ENCODE measurements at regions not wholly inside any gene's neighbourhood (a gene's known extent, or its start where the extent isn't known, plus 50 kb on each side); places are given as distances from the start of the nearest gene placed in this dataset.
A peak's percentile ranks its signal among the peaks of the same experiment; 100 is the strongest.
"Not testable (repeated sequence)": the region's sequence is repeated elsewhere in the genome, so short reads cannot be mapped to it uniquely, and the experiment has no call there.

DNA sequence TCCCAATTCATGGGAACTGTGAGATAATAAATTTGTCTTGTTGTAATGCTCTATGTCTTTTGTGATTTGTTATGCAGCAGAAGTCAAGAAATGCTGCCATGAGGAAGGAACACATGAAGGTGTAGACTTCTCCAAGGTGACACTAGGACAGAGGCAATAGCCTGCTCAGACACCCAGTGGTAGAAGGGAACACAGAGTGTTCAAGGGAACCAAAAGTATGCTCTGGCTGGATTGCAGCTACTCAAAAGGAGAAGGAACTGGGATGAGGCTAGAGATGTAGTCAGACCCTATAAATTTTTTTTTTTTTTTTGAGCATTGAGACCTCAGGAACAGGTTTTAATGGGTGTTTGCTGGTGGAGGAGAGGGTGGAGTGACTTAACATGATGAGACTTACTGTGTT is 232.5 kb downstream of the PARP8 start:
- DNase-seq: no peak

DNA sequence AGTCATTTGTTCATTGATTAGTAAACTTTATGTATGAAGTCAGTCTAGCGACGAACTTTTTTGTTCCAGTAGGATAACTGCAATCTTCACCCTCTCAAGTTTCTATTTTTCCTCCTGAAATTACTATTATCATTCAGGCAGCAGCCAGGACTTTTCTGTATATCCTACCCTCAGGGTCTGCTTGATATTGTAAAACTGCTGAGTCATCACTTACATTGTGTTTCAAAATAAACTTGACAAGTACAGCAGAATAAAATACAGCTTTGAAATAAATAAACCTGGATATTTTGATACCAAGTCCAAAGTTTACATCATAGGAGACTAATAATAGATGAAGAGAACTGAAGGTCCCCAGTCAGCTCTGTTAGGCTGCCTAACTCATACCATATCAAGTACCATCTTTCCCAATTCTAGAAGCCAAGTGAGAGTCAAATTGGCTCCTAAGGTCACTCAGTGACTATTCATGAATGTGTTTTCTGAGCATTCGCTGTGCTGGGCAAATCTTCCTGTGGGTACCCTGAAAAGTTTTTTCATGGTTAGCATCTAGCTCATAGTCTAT is 234.6 kb downstream of the PARP8 start:
- no peak for DNase-seq

DNA sequence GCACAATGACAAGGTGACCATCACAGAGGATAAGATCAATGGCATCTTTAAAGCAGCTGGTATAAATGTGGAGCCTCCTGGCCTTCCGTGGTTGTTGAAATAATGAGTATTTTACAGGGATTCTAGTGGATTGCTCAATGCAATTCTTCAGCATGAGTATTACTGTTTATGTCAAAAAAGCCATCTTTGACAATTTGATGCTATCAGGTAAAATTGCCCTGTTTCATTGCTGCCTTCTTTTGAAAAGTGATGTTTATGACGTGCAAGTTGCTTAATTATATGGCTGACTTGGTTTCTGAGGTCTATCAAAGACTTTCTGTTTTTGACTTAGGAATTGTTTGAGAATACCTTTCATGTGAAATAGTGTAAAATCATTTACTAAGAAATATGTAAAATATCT is 237.2 kb downstream of the PARP8 start:
- DNase-seq: no peak

DNA sequence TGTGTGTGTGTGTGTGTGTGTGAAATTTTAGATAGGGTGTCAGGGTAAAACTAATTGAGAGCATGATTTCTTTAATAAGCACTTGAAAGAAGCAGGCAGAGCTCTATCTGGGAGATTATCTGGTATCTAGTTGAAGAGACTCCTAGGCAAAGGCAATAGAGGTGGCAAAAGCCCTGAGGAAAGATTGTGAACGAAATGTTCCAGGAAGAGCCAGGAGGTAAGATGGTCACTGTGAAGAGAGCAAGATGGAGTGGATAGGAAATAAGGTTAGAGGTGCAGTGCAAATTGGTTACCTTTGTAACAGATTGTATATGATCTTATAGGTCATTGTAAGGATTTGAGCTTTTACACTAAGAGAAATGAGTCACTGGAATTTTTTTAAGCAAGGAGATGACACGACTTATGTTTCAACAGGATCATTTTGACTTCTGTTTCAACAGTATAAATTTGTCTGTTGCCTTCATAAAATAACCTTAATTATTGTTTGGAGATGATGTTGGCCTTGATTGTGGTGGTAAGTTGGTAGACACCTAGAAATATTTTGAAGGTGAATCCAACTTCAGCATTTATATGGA is 239.6 kb downstream of the PARP8 start:
- DNase-seq: no peak

DNA sequence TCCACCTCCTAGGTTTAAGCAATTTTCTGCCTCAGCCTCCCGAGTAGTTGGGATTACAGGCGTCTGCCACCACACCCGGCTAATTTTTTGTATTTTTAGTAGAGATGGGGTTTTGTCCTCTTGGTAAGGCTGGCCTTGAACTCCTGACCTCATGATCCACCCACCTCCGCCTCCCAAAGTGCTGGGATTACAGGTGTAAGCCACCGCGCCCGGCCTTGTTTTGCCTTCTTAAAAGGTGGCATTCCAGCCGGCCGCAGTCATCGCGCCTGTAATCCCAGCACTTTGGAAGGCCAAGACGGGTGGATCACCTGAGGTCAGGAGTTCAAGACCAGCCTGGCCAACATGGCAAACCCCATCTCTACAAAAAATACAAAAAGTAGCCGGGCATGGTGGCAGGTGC is 253.7 kb downstream of the PARP8 start:
- DNase-seq: not testable (repeated sequence)

DNA sequence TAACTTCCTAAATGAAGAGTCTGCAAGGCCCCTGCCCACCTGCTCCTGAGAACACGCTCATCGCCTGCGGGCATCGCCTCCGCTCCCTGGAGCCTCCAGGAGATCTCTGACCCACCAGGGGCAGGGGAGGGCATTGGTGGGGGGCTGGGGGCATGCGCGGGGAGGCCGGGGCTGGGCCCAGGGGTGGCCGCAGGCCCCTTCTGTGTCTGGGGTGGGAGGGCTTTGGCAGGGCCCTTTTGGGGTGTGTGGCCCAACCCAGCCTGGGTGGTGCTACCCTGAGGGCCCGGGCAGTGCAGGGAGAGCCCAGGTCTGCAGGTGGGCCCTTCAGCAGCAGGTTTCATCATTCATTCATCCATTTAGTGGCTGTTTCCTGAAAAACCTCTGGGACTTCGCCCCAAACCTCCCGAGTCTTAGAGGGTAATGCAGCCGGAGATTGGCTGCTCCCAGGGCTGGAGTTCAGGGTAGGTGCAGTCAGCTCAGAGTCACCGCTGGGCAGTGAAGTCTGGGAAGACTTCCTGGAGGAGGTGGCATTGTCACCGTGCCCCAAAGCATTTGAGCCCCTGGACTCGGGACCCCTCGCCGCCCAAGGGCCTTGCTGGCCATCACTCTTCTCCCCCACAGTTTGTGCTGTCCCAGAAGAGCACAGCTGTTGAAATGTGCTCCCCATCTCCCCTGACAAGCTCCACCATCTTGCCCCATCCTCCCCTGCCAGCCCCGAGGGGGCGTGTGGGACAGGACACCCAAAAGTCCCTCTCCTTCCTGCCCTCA is 255.1 kb downstream of the PARP8 start:
- DNase-seq: no peak

DNA sequence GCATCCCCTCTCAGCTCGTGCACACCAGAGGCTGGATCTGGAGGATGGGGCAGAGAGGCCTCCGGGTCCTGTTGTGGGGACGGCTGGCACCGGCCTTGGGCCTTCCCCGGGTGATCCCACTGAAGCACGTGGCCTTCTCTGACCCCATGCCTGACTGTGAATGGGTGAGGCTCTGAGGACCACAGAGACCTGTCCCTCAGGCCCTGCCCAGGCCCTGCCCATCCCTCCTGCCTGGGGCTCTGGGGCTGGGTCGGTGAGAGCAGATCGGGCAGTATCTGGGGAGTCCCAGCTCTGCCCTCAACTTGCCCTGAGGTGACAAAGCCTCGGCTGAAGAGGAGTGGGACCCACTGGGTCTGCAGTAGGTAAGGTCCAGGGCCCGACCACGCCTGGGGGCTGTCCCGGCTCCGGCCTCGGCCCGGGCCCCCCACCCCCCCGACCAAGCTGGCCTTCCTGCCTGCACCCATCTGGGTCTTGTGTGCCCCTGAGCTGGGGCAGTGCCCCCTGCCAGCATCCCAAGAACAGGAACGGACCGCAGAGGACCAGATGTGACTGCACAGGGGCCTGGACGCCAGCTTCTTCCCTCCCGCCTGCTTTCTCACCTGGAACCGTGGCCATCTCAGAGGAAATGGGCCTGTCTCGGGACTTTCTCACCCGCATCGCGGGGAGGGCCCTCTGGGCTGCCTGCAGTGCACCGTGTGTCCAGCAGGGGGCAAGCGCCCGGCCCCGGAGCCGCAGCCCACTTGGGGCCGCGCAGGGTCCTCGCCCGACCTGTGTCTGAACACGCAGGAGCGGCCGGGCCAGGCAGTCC is 255.9 kb downstream of the PARP8 start:
- DNase-seq: not testable (repeated sequence)

DNA sequence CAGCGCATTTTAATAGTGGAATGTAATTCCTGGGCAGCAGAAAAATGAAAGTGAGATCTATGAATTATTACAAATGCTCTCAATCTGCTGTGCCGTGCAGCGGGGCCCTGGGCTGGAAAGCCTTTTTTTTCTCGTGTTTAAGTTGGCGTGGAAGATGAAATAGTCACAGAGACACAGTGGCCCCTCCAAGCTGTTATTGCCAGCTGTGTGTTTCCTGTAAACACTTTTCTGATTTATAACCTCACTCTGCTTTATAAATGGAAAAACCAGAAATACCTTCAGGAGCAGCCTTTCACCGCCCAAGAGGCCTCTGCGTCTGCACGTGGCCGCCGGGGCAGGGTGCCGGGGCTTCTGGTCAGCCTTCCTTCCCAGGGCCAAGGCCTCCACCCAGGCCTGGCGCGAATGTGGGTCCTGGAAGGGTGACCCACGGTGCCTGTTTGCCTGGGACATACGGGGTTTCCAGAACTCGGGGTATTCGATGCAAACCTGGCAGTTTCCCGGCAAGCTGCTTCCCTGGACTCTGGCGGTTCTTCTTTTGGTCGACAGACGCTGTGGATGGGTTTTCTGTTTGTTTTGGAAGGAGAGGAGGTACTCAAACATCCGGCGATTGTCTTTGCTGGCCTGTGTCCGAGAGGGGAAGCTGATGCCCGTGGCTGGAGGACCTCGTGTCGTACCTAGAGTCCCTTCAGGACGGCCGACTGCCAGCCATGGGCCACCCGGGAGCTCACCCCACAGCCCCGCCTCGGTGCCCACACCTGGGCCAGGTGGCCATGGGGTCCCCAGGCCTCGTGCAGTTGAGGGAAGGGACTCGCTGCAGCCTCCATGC is 256.7 kb downstream of the PARP8 start:
- DNase-seq: no peak

DNA sequence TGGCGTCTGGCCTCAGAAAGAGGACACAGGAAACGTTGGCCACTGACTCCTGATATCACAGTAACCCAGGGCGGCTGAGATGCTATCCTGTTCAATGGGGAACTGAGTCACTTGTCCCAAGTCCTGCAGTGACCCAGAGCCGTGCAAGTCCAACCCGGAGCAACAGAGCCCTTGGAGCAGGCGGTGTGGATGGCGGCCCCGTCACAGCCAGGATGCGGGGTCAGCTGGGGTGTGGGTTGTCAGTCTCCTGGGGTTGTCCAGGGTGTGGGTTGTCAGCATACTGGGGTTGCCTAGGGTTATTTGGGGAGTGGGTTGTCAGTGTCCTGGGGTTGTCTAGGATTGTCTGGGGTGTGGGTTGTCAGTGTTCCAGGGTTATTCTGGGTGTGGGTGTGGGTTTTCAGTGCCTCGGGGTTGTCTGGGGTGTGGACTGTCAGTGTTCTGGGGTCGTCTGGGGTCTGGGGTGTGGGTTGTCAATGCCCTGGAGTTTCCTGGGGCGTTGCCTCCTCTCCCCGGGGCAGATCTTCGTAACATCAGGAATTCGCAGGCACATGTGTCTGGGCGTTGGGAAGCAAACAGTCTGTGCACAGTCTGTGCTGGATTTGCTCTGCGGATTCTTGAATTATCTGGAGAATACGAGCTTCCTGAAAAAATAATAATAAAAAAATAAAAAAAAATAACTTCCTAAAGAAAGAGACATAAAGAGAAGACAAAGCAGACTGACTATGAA is 257.5 kb downstream of the PARP8 start:
- DNase-seq: no peak

DNA sequence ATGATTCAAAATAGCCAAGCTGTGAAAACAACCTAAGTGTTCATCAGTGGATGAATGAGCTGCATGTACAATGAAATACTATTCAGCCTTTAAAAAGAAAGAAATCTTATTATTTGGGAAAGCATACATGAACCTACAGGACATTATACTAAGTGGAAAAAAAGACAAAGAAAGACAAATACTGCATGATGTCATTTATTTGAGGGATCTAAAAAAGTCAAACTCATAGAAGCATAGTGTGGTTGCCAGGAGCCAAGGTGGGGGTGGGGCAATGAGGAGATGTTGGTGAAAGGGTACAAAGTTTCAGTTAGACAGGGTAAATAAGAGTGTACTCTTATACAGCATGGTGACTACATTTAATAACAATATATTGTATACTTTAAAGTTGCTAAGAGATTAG is 261.5 kb downstream of the PARP8 start:
- DNase-seq: no peak

DNA sequence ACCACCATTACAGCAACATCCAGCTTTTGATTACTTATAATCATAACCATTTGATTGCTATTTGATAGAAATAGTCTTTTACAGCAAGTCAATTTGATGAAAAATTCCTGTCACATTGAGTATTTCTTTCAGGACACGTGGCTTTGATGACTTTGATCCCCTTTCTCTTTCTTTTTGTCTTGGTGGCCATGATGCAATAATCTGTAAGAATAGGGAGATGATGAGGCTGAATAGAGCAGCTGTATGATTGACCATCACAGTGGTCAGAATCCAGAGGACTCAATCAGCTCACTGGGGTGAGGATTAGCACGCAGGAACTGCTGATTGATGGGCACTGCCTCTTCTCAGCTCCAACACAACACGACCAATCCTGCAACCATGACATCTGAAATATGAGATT is 262.7 kb downstream of the PARP8 start:
- no peak for DNase-seq

DNA sequence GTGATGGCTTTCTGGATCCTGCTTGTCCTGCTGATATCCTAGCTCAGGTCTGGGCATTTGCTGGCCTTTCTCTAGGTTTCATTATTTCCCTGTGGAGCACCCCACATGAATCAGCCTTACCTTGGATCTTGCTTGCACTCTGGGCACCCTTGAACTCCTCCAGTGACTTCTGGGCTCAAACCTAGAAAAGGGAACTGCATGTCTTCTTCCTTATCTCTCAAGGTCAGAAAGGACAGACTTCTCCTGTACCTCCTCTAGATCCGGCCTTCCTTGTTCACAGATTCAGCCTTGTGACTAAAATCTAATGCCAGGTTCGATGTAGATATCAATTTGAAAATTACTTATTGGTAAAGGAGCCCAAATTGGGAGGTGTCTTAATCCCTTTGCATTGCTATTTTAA is 267.9 kb downstream of the PARP8 start:
- DNase-seq: no peak

DNA sequence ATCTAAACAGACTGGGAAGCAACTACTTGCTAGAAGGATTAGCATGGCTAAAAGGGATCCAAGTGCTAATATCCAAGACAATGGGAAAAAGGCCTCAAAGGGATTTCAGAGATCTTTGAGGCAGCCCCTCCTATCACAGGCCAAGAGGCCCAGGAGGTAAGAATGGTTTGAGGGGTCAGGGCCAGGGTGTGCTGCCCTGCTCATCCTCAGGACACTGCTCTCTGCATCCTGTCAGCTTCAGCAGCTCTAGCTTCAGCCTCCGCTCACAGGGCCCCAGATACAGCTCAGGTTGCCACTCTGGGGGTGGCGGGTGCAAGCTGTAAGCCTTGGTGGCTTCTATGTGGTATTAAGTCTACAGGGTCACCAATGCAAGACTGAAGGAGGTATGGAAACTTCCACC is 278.7 kb downstream of the PARP8 start:
- no peak for DNase-seq

DNA sequence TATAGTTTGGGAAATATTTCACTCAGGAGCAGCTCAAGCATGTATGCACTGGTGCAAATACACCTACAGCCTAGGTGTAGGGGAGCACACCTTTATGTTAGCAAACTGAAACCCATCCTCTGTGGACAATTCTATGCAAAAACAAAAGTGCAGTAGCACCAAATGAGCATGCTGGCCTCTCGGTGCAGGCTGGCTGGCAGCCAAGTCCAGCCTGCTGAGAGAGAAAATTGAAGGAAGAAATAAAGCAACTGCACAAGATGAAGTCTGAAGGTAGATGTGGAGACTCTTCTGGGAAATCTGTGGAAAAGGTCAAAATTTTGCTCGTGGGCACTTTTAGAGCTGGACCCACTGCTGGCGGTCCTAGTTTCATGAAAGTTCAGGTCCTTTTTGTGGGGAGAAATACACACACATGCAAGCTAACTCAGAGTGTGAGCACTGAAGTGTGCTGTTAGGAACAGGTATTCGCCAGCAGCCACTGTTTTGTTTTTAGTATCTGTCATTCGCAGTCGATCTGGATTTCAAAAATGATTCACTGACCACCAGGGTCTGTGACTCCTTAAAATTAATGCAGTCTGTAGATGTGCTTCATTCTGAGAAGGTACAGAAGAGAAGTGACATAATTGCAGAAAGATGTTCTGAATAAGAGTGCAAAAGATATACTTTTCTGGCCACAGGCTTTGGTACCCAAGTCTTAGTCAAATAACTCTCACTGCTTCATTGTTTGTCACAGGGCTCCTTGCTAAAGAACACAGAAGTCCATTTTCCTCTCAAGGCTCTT is 281.7 kb downstream of the PARP8 start:
- DNase-seq: no peak

DNA sequence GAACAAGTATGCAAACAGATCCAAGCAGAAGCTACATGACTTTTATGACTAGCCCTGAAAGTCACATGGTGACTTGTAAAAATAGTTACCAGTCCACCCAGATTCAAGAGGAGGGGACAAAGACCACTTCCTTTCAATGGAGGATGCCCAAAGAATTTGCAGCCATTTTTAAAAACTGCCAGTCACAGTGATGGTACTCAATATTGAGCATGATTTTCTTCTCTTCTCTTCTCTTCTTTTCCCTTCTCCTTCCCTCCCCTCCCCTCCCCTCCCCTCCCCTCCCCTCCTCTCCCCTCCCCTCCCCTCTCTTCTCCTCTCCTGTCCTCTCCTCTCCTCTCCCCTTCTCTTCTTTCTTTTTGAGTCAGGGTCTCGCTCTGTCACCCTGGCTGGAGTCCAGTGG is 286.9 kb downstream of the PARP8 start:
- no peak for DNase-seq

DNA sequence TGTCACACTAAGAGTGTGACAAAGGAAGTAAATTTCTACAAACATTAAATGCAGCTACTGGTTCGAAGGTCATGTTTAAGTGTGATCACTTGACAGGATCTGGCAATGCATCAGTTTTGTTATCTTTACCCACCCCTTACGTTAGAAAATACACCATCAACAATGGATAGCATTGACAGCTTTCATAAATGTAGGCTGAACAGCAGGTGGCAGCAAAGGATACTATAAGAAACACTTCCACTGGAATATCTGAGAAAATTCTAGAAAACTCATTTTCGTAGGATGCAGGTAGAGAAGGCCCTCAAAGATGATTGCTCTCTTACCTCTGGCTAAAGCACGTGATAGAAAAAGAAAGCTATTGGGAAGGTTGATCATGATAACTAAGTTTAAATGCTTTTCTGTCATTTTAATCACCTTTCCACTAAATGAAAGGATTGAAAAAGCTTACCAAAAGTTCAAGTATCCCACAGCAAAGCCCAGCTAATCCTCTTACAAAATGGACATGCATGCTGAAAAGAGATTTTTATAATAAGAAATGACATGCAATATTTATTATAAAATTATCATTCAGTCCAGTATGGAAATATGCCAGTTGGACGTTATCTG is 292.5 kb downstream of the PARP8 start:
- no peak for DNase-seq

DNA sequence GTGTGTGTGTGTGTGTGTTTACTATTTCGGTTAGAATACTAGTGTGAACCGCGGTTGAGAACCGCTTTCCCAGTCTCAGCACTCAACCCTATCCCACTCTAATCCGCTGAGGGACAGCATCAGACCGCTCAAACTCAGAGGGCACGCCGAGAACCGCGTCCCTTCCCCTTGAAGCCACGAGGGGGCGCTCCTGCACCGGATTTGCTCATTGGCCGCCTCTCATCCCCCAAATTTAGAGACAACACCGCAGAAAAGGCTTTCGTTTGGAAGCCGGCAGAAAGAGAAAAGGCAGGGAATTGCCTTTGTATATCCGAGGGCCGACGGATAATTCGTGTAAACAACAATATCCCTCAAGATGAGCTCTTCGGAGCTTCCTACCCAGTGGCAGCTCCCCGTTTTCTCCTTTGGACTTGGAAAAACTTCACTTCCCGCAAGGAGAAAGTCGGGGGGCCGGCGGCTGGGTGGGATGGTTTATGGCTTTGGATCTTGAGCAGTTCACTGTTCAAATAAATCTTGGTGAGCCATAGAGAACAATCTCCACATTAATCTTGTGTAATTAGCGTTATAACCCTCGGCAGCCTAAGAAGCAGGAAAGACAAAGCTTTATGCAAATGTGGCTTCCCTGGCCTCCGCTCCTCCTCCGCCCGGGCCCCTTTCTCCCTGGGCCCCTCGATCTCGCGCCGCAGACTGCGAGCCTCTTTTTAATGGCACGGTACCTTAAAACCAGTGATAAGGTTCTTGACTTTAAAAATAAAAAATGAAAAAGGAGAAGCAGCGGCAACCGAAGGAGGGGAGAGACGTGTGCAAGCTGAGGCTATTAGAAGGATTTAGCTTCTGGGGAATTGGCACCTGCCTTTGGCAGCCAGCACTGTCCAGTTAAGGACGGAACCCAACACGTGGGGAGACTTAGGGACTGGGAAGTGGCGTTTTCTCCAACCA is 296.8 kb downstream of the PARP8 start:
- peak in 3 of 5 donors; percentile 43 to 61 (median 43) for DNase-seq

DNA sequence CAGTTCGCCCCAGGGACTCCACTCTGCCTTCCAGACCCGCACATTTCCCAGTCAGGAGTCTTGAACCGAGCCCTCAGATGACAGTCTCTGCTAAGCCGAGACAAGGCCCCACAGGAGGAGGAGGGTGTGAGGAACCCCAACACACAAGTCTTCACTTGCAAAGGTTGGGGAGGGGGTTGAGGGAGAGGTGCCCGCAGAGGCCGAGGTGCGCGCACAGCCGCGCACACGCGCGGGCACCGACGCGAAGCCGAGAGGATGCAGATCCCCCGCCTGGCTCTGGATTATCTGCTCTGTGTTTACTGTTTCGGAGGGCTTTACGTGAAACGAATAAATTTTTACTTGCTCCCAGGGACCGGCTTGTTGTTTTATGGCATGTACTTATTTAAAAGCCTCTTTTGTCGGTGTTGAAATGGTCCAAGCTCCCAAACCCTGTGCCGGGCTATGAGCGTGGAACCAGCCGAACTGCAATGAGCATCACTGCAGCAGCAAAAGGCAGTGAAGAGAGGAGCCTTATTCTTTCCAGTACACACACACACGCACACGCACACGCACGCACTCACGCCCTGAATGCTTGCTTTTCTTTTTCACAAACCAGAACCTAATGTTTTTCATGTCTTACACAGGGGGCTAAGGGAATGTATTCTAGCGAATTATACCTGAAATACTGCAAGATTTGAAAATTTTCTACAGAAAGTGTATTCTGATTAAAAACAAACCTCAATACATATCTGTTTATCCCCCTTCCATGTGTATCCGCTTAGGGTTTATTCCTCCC is 297.7 kb downstream of the PARP8 start:
- DNase-seq: no peak
